BJ (cell line): ENCODE measurements at regions not wholly inside any gene's neighbourhood (a gene's known extent, or its start where the extent isn't known, plus 50 kb on each side); places are given as distances from the start of the nearest gene placed in this dataset.
A peak's percentile ranks its signal among the peaks of the same experiment; 100 is the strongest.

Experiments used
- CTCF ChIA-PET: fragments of 350-600 bp; formaldehyde crosslinking; extraction: SDS; loops from one replicate; lab custom pipeline; 2021; ENCODE audit warnings: antibody characterized with exemption, inconsistent platforms; lab: Yijun Ruan, JAX
- POLR2A ChIA-PET: fragments of 300-600 bp; sonication (Branson Sonifier 250); formaldehyde crosslinking; extraction: SDS; loops from one replicate; lab custom pipeline; 2021; ENCODE audit warnings: antibody characterized with exemption; lab: Charles Lee
- DNase-seq: peaks from one replicate; pipeline ENCODE4 v3.0.0-alpha.2; 2011; ENCODE audit warnings: low read depth
- H3K27me3 ChIP-seq: 2 replicates; pipeline ENCODE4 v1.6.0; 2011; ENCODE audit warnings: low read length; ENCODE audit not compliant: control insufficient read depth, insufficient read depth
- H3K36me3 ChIP-seq: 2 replicates; pipeline ENCODE4 v1.5.1; 2011; ENCODE audit warnings: low read length; ENCODE audit not compliant: control insufficient read depth, insufficient read depth
- H3K4me3 ChIP-seq: 2 replicates; pipeline ENCODE4 v1.5.1; 2011; ENCODE audit warnings: low read depth, mild to moderate bottlenecking, control low read depth, low read length
- CTCF ChIP-seq: IDR thresholded peaks from 2 replicates; pipeline ENCODE4 v1.5.1; 2011; ENCODE audit warnings: low read depth, mild to moderate bottlenecking, control low read depth, inconsistent platforms, low read length, moderate library complexity; ENCODE audit not compliant: insufficient read depth

- peaks cover 5% of the 10 kb centered on the region for H3K27me3 ChIP-seq
- no peak for DNase-seq
- ChIA-PET CTCF (no interaction called here), POLR2A (no interaction called here)
- no peak overlapping the region for H3K4me3 ChIP-seq
- no peaks in the 10 kb centered on the region for H3K36me3 ChIP-seq
- TF ChIP-seq CTCF, result no peak
Measured at GRCh38 chr3:107933450-107933849, 157.4 kb downstream of the CD47 start.

- POLR2A ChIA-PET, result no interaction called here
- CTCF ChIA-PET, result no interaction called here
- no peak for DNase-seq
- TF ChIP-seq CTCF, result no peak
- Histone ChIP-seq H3K4me3 (no peak overlapping the region), H3K36me3 (no peaks in the 10 kb centered on the region), H3K27me3 (peaks cover 8% of the 10 kb centered on the region)
Measured at GRCh38 chr3:107931326-107931725, 159.5 kb downstream of the CD47 start.

- Histone ChIP-seq H3K27me3 (peaks cover 3% of the 10 kb centered on the region; the same call in 1 of the 2 replicates), H3K4me3 (no peak overlapping the region), H3K36me3 (no peaks in the 10 kb centered on the region)
- CTCF ChIA-PET, result interaction anchor here (0.6 to 2.1 kb wide), 8 partner anchors 7 to 549 kb away, joined by 3 to 10 read pairs (median 6); no protein-coding TSS in a partner anchor
- DNase-seq, result no peak
- TF ChIP-seq CTCF, result no peak
- POLR2A ChIA-PET, result interaction anchor here (0.5 kb wide), 1 partner anchor 25 kb away, joined by 9 read pairs; no protein-coding TSS in a partner anchor
Measured at GRCh38 chr3:107929088-107929487, 161.7 kb downstream of the CD47 start.

GRCh38 chr3:107928084-107928445 lies 162.8 kb downstream of the CD47 start:
- POLR2A ChIA-PET, result no interaction called here
- CTCF ChIA-PET, result interaction anchor here (0.5 to 2.1 kb wide), 31 partner anchors 8 to 700 kb away, joined by 3 to 16 read pairs (median 4); no protein-coding TSS in a partner anchor
- Histone ChIP-seq H3K4me3 (peak overlapping the region; percentile 53), H3K27me3 (peaks cover 3% of the 10 kb centered on the region; the same call in 1 of the 2 replicates), H3K36me3 (no peaks in the 10 kb centered on the region)
- no peak for TF ChIP-seq CTCF
- no peak for DNase-seq

- Histone ChIP-seq H3K27me3 (peaks cover 3% of the 10 kb centered on the region; the same call in 1 of the 2 replicates), H3K36me3 (no peaks in the 10 kb centered on the region), H3K4me3 (peak overlapping the region; percentile 53)
- POLR2A ChIA-PET, result no interaction called here
- no peak for DNase-seq
- CTCF ChIA-PET, result interaction anchor here (0.5 to 2.1 kb wide), 32 partner anchors 9 to 700 kb away, joined by 3 to 16 read pairs (median 4); no protein-coding TSS in a partner anchor
- TF ChIP-seq CTCF, result peak; percentile 97
Measured at GRCh38 chr3:107927361-107928083, 163.3 kb downstream of the CD47 start.
